H9 (cell line): ENCODE measurements at regions not wholly inside any gene's neighbourhood (a gene's known extent, or its start where the extent isn't known, plus 50 kb on each side); places are given as distances from the start of the nearest gene placed in this dataset.
A peak's percentile ranks its signal among the peaks of the same experiment; 100 is the strongest.

Experiments
- DNase-seq: peaks from one replicate; pipeline ENCODE4 v3.0.0-alpha.2; 2017
- H2AFZ ChIP-seq: one replicate; pipeline ENCODE4 v1.6.1; 2013; ENCODE audit warnings: mild to moderate bottlenecking, low read length, control low read depth, moderate library complexity
- H2AK5ac ChIP-seq: 2 replicates; pipeline ENCODE4 v1.6.1; 2013; ENCODE audit warnings: low read length, control low read depth, mixed read lengths; ENCODE audit not compliant: insufficient read length
- H2BK120ac ChIP-seq: one replicate; pipeline ENCODE4 v1.6.1; 2013; ENCODE audit warnings: low read depth, mild to moderate bottlenecking, low read length, control low read depth, inconsistent platforms; ENCODE audit not compliant: poor library complexity, severe bottlenecking
- H2BK12ac ChIP-seq: 2 replicates; pipeline ENCODE4 v1.6.1; 2013; ENCODE audit warnings: low read length, control low read depth, mixed read lengths, low read depth; ENCODE audit not compliant: insufficient read length
- H2BK15ac ChIP-seq: 2 replicates; pipeline ENCODE4 v1.6.1; 2013; ENCODE audit warnings: low read depth, low read length, control low read depth
- H2BK20ac ChIP-seq: one replicate; pipeline ENCODE4 v1.6.1; 2013; ENCODE audit warnings: low read depth, mild to moderate bottlenecking, low read length, control low read depth, inconsistent platforms; ENCODE audit not compliant: poor library complexity, severe bottlenecking
- H2BK5ac ChIP-seq: 2 replicates; pipeline ENCODE4 v1.6.1; 2013; ENCODE audit warnings: low read length, control low read depth, mixed read lengths; ENCODE audit not compliant: insufficient read length
- H3K14ac ChIP-seq: 2 replicates; pipeline ENCODE4 v1.6.1; 2013; ENCODE audit warnings: low read length, control low read depth; ENCODE audit not compliant: insufficient read depth
- H3K18ac ChIP-seq: 2 replicates; pipeline ENCODE4 v1.6.1; 2013; ENCODE audit warnings: low read depth, mild to moderate bottlenecking, mixed read lengths, low read length, control low read depth; ENCODE audit not compliant: insufficient read length
- H3K23ac ChIP-seq: 2 replicates; pipeline ENCODE4 v1.6.1; 2013; ENCODE audit warnings: low read length, control low read depth, mixed read lengths, low read depth; ENCODE audit not compliant: insufficient read length
- H3K23me2 ChIP-seq: 2 replicates; pipeline ENCODE4 v1.6.1; 2013; ENCODE audit warnings: low read depth, mild to moderate bottlenecking, mixed read lengths, low read length, control low read depth; ENCODE audit not compliant: insufficient read length, poor library complexity, severe bottlenecking
- H3K27ac ChIP-seq: 2 replicates; pipeline ENCODE4 v1.5.1; 2013; ENCODE audit warnings: low read length, control low read depth, mixed read lengths, low read depth; ENCODE audit not compliant: insufficient read length
- H3K27me3 ChIP-seq: 2 replicates; pipeline ENCODE4 v1.6.1; 2013; ENCODE audit warnings: low read length, control low read depth, inconsistent platforms; ENCODE audit not compliant: insufficient read depth
- H3K4ac ChIP-seq: 2 replicates; pipeline ENCODE4 v1.6.1; 2013; ENCODE audit warnings: low read depth, mild to moderate bottlenecking, control low read depth, inconsistent platforms, low read length, moderate library complexity
- H3K4me1 ChIP-seq: 2 replicates; pipeline ENCODE4 v1.6.1; 2013; ENCODE audit warnings: low read length, control low read depth, inconsistent platforms; ENCODE audit not compliant: insufficient read depth
- H3K4me2 ChIP-seq: 2 replicates; pipeline ENCODE4 v1.6.1; 2013; ENCODE audit warnings: low read length, control low read depth, mixed read lengths; ENCODE audit not compliant: insufficient read length, insufficient read depth
- H3K56ac ChIP-seq: 2 replicates; pipeline ENCODE4 v1.6.1; 2013; ENCODE audit warnings: low read depth, mild to moderate bottlenecking, mixed read lengths, low read length, control low read depth; ENCODE audit not compliant: insufficient read length
- H3K79me1 ChIP-seq: 2 replicates; pipeline ENCODE4 v1.6.1; 2013; ENCODE audit warnings: low read depth, mild to moderate bottlenecking, moderate library complexity, low read length, control low read depth, inconsistent platforms; ENCODE audit not compliant: insufficient read depth, poor library complexity, severe bottlenecking
- H3K79me2 ChIP-seq: 2 replicates; pipeline ENCODE4 v1.6.1; 2013; ENCODE audit warnings: low read length, control low read depth, inconsistent platforms; ENCODE audit not compliant: insufficient read depth
- H3K9ac ChIP-seq: 2 replicates; pipeline ENCODE4 v1.6.1; 2013; ENCODE audit warnings: low read length, control low read depth, mixed read lengths; ENCODE audit not compliant: insufficient read length; ENCODE audit errors: extremely low read depth
- H3K9me3 ChIP-seq: one replicate; pipeline ENCODE4 v1.6.1; 2013; ENCODE audit warnings: low read depth, low read length, inconsistent platforms; ENCODE audit not compliant: control insufficient read depth
- H3T11ph ChIP-seq: one replicate; pipeline ENCODE4 v1.6.1; 2013; ENCODE audit warnings: mild to moderate bottlenecking, low read length, control low read depth, inconsistent platforms
- H4K20me1 ChIP-seq: one replicate; pipeline ENCODE4 v1.6.1; 2013; ENCODE audit not compliant: control insufficient read depth, insufficient read length, insufficient read depth
- H4K5ac ChIP-seq: 2 replicates; pipeline ENCODE4 v1.6.1; 2013; ENCODE audit warnings: low read depth, mild to moderate bottlenecking, mixed read lengths, low read length, control low read depth; ENCODE audit not compliant: insufficient read length
- H4K8ac ChIP-seq: replicated peaks from 2 replicates; pipeline ENCODE4 v1.6.1; 2013; ENCODE audit warnings: low read length, control low read depth, mixed read lengths, low read depth; ENCODE audit not compliant: insufficient read length
- H4K91ac ChIP-seq: 2 replicates; pipeline ENCODE4 v1.6.1; 2013; ENCODE audit warnings: low read depth, mild to moderate bottlenecking, moderate library complexity, mixed read lengths, low read length, control low read depth; ENCODE audit not compliant: insufficient read length
- H3K27ac Mint-ChIP-seq, 3 experiments: 2 replicates in 2 of 3; 3 replicates in 1 of 3; pipeline ENCODE4 v1.8.0; 2020 to 2021; ENCODE audit warnings: mixed read lengths in 3 of 3, mild to moderate bottlenecking in 1 of 3, moderate library complexity in 1 of 3
- H3K27me3 Mint-ChIP-seq: 2 replicates; pipeline ENCODE4 v1.8.0; 2021; ENCODE audit warnings: low read depth, mild to moderate bottlenecking, moderate library complexity, mixed read lengths
- H3K36me3 Mint-ChIP-seq, 3 experiments: 2 replicates in 2 of 3; 3 replicates in 1 of 3; pipeline ENCODE4 v1.8.0; 2020 to 2021; ENCODE audit warnings: low read depth in 3 of 3, mixed read lengths in 3 of 3; ENCODE audit not compliant: insufficient read depth in 1 of 3
- H3K4me1 Mint-ChIP-seq, 2 experiments: 2 replicates each; pipeline ENCODE4 v1.8.0; 2020; ENCODE audit warnings: mixed read lengths in 2 of 2
- H3K4me3 Mint-ChIP-seq, 2 experiments: 2 replicates in 1 of 2; 3 replicates in 1 of 2; pipeline ENCODE4 v1.8.0; 2020 to 2021; ENCODE audit warnings: mild to moderate bottlenecking in 2 of 2, mixed read lengths in 2 of 2, moderate library complexity in 1 of 2
- H3K9me3 Mint-ChIP-seq, 2 experiments: 2 replicates in 1 of 2; 3 replicates in 1 of 2; pipeline ENCODE4 v1.8.0; 2020; ENCODE audit warnings: mild to moderate bottlenecking in 2 of 2, mixed read lengths in 2 of 2, moderate library complexity in 1 of 2
- CTCF ChIP-seq: fragments of 200-600 bp; sonication (generic); conservative IDR thresholded peaks from 3 replicates; pipeline ENCODE4 v1.8.0; 2021; ENCODE audit warnings: antibody characterized with exemption, mild to moderate bottlenecking
- WGBS: extraction: QIAGEN DNeasy Blood & Tissue Kit; methylation state at CpG from one replicate; pipeline ENCODE4 v1.1.7; 2013; ENCODE audit warnings: missing lambda C conversion rate, low lambda C conversion rate, mixed read lengths; ENCODE audit not compliant: insufficient read length; ENCODE audit errors: extremely low coverage; 5-methylcytosine and 5-hydroxymethylcytosine counted together

GRCh38 chr12:19967431-19967830, 400.9 kb upstream of the PDE3A start:
- peaks cover 2% of the 10 kb centered on the region; the same call in 1 of the 2 replicates for H3K4me1 ChIP-seq
- no peak overlapping the region for H3K9ac ChIP-seq
- Mint-ChIP-seq H3K9me3 (no peaks in the 10 kb centered on the region), H3K4me3 (no peak overlapping the region), H3K27ac (peak overlapping the region in 1 of 3 experiments; percentile 14; a peak in 1 of 7 replicates), H3K36me3 (no peaks in the 10 kb centered on the region), H3K27me3 (no peaks in the 10 kb centered on the region), H3K4me1 (peaks cover 22% of the 10 kb centered on the region in 2 experiments)
- TF ChIP-seq CTCF = no peak
- H3K56ac ChIP-seq = no peak overlapping the region
- H3K27ac ChIP-seq = no peak overlapping the region
- WGBS = no CpG with 5 or more reads among the region's 2 CpGs
- no peaks in the 10 kb centered on the region for H3K9me3 ChIP-seq
- no peak overlapping the region for H4K5ac ChIP-seq
- H3K4me2 ChIP-seq = no peak overlapping the region
- no peaks in the 10 kb centered on the region for H3K79me2 ChIP-seq
- H3K79me1 ChIP-seq = no peaks in the 10 kb centered on the region
- no peak for DNase-seq
- H2BK120ac ChIP-seq = no peak overlapping the region
- no peak overlapping the region for H4K91ac ChIP-seq
- no peak overlapping the region for H3K14ac ChIP-seq
- H2AK5ac ChIP-seq = no peak overlapping the region
- no peak overlapping the region for H2BK15ac ChIP-seq
- H3K4ac ChIP-seq = no peak overlapping the region
- no peak overlapping the region for H3K18ac ChIP-seq
- H2AFZ ChIP-seq = no peak overlapping the region
- H3K27me3 ChIP-seq = no peaks in the 10 kb centered on the region
- peak overlapping the region; percentile 92 for H3T11ph ChIP-seq
- H4K8ac ChIP-seq = no peak overlapping the region
- no peaks in the 10 kb centered on the region for H4K20me1 ChIP-seq
- H3K23ac ChIP-seq = no peak overlapping the region
- H2BK12ac ChIP-seq = no peak overlapping the region
- no peak overlapping the region for H2BK5ac ChIP-seq
- H2BK20ac ChIP-seq = no peak overlapping the region
- H3K23me2 ChIP-seq = no peaks in the 10 kb centered on the region
